ENCODE measurements at regions not wholly inside any gene's neighbourhood (a gene's known extent, or its start where the extent isn't known, plus 50 kb on each side); places are given as distances from the start of the nearest gene placed in this dataset.

GRCh38 chr14:94867209-94867608, 97.3 kb upstream of the GSC start:
- TF ChIP-seq EZH2 (IDR thresholded peaks at IDR 0.05), result no peak
- TF ChIP-seq CTCF (IDR thresholded peaks at IDR 0.05), result no peak

Measured in neural progenitor cell (in vitro differentiated cells).